Glutamatergic neuron (in vitro differentiated cells): ENCODE measurements at regions not wholly inside any gene's neighbourhood (a gene's known extent, or its start where the extent isn't known, plus 50 kb on each side); places are given as distances from the start of the nearest gene placed in this dataset.

Source experiments
- DNase-seq: peaks from one replicate; pipeline ENCODE4 v3.0.0; 2022
- H3K27ac Mint-ChIP-seq: one replicate; pipeline ENCODE4 v1.8.0; 2020; ENCODE audit warnings: mild to moderate bottlenecking, mixed read lengths, inconsistent platforms; ENCODE audit not compliant: unreplicated experiment
- H3K27me3 Mint-ChIP-seq: one replicate; pipeline ENCODE4 v1.8.0; 2020; ENCODE audit warnings: mild to moderate bottlenecking, moderate library complexity, mixed read lengths, inconsistent platforms; ENCODE audit not compliant: unreplicated experiment
- H3K36me3 Mint-ChIP-seq: one replicate; pipeline ENCODE4 v1.8.0; 2020; ENCODE audit warnings: mild to moderate bottlenecking, mixed read lengths, inconsistent platforms; ENCODE audit not compliant: unreplicated experiment
- H3K4me1 Mint-ChIP-seq: one replicate; pipeline ENCODE4 v1.8.0; 2020; ENCODE audit warnings: mild to moderate bottlenecking, low read depth, mixed read lengths, inconsistent platforms; ENCODE audit not compliant: unreplicated experiment
- H3K4me3 Mint-ChIP-seq: one replicate; pipeline ENCODE4 v1.8.0; 2020; ENCODE audit warnings: mild to moderate bottlenecking, mixed read lengths, inconsistent platforms; ENCODE audit not compliant: unreplicated experiment
- H3K9me3 Mint-ChIP-seq: one replicate; pipeline ENCODE4 v1.8.0; 2020; ENCODE audit warnings: mild to moderate bottlenecking, moderate library complexity, mixed read lengths, inconsistent platforms; ENCODE audit not compliant: unreplicated experiment
- TF ChIP-seq, protein P1 (sequence below): fragments of 200-600 bp; sonication (generic); IDR thresholded peaks from one replicate; pipeline ENCODE4 v1.5.0; 2021; ENCODE audit not compliant: partially characterized antibody, unreplicated experiment

DNA sequence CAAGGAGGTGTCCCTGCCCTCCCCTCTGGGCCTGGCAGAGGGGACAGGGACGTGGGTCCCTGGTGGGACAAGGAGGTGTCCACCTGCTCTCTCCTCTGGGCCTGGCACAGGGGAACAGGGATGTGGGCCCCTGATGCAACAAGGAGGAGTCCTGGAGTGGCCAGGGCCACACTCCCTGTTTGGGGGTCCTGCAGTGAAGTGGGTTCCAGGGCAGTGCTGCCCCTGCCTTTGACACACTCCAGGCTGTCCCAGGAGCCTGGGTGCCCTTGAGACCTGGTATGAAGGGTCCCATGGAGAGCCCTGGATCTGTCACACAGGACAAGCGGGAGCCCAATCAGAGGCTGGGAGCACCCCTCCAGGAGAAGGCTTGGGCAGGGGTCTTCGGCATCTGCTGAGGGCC, 75.8 kb upstream of the GPC1 start:
- Mint-ChIP-seq H3K4me1 (peaks cover 2% of the 10 kb centered on the region), H3K27me3 (peaks cover 10% of the 10 kb centered on the region), H3K27ac (no peak overlapping the region), H3K4me3 (no peak overlapping the region), H3K36me3 (peaks cover 22% of the 10 kb centered on the region), H3K9me3 (peaks cover 16% of the 10 kb centered on the region)
- TF ChIP-seq, protein P1, sequence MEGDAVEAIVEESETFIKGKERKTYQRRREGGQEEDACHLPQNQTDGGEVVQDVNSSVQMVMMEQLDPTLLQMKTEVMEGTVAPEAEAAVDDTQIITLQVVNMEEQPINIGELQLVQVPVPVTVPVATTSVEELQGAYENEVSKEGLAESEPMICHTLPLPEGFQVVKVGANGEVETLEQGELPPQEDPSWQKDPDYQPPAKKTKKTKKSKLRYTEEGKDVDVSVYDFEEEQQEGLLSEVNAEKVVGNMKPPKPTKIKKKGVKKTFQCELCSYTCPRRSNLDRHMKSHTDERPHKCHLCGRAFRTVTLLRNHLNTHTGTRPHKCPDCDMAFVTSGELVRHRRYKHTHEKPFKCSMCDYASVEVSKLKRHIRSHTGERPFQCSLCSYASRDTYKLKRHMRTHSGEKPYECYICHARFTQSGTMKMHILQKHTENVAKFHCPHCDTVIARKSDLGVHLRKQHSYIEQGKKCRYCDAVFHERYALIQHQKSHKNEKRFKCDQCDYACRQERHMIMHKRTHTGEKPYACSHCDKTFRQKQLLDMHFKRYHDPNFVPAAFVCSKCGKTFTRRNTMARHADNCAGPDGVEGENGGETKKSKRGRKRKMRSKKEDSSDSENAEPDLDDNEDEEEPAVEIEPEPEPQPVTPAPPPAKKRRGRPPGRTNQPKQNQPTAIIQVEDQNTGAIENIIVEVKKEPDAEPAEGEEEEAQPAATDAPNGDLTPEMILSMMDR, result no peak
- DNase-seq, result no peak

DNA sequence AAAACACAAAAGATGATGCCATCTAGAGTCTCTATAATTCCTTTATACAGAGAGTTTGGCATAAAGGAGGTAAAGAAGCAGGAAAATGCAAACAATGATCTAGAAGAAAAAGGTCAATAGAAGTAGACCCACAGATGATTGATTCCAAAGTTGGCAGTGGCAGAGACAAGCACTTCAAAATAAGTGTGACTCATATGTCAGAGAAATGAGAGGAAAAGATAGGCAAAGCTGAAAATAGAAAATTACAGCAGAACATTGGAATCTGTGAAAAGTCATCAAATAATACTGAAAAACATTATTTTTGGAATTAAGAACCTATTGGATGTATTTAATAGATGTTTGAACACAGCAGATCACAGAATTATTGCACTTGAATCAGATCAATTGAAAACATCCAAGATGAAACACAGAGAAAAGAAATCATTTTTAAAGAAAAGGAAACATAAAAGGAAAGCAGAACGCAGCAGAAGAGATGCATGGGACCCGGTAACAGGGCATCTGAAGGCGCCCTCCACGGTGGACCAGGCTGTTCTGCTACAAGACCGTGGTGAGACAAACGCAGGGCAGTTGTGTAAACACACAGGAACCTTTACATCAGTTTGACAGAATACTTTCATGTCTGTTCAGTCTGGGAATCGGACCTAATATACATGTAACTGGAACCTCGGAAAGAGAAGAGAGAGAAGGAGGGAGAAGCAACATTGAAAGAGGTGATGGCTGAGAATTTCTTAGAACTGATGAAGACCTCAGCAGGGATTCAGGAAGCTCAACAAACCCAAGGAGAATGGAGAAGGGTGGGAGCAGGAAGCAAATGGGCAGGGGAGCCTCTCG, 74.6 kb upstream of the GPC1 start:
- peaks cover 2% of the 10 kb centered on the region for H3K4me1 Mint-ChIP-seq
- H3K27ac Mint-ChIP-seq, result no peak overlapping the region
- peaks cover 22% of the 10 kb centered on the region for H3K36me3 Mint-ChIP-seq
- H3K4me3 Mint-ChIP-seq, result no peak overlapping the region
- H3K9me3 Mint-ChIP-seq, result peaks cover 16% of the 10 kb centered on the region
- no peak for DNase-seq
- TF ChIP-seq, protein P1, result no peak
- H3K27me3 Mint-ChIP-seq, result peaks cover 10% of the 10 kb centered on the region

DNA sequence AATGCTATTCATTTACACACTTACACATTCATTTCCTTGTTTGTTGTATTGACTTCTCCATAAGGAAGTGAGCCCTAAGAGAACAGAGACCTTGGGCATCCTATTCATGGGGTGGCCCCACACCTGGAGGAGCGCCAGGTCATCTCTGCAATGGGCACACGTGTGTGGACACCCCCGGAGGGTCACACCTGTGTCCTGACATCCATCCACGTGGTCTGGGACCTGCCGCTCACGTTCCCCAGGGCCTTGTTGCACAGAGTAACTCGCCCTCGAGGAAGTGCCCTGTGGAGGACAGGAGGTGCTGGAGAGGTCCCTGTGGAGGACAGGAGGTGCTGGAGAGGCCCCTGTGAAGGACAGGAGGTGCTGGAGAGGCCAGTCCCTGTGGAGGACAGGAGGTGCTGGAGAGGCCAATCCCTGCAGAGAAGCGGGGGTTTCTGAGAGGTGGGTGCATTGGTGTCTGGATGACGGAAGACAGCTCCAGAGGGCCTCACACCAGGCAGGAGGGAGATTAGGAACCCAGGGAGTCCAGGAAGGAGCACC, 73.2 kb upstream of the GPC1 start:
- TF ChIP-seq, protein P1, result no peak
- peak; percentile 7 for DNase-seq
- peaks cover 2% of the 10 kb centered on the region for H3K4me1 Mint-ChIP-seq
- peaks cover 22% of the 10 kb centered on the region for H3K36me3 Mint-ChIP-seq
- peaks cover 16% of the 10 kb centered on the region for H3K9me3 Mint-ChIP-seq
- no peak overlapping the region for H3K27ac Mint-ChIP-seq
- H3K27me3 Mint-ChIP-seq, result peaks cover 8% of the 10 kb centered on the region
- H3K4me3 Mint-ChIP-seq, result no peak overlapping the region

DNA sequence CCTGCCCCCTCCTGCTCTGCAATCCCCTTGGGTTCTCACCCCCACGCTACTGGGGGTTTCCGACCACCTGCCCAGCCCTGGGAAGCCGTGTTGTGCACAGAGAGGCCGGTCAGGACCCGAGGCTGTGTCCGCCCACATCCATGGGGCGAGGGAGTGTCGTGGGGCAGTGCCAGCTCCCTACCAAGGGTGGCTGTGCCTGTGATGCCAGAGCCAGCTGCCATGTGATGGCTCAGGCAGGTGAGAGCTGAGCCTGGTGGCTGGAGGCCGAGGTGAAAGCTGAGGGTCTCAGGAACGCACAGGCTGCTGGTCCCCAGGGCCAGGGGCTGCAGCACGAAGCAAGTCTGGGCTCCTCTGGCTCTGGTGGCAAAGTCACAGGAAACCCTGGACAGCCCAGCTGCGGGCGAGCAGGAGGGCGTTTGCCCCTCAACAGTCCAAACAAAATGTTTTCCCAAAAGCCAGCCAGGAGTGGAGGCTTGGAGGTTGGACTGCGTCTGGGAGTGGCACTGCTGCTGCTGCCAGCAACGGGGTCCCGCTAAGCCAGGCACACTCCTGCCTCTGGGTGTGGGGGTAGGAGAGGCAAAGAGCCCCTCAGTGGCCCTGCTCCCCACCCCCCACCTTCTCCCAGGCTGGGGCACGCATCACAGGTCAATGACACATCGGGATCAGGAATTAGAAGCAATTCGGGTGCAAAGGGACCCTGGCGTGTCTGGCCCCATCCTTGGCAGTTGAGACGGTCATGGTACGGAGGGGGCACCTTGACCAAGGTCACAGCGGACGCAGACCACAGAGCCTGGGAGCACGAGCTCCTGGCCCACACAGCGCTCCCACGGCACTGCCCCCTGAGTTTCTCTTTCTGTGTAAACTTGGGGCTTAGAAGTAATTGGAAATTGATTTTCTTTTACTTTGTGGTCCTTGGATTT, 72.4 kb upstream of the GPC1 start:
- Mint-ChIP-seq H3K27me3 (peaks cover 8% of the 10 kb centered on the region), H3K4me3 (no peak overlapping the region), H3K27ac (no peak overlapping the region), H3K4me1 (peaks cover 2% of the 10 kb centered on the region), H3K9me3 (peaks cover 13% of the 10 kb centered on the region), H3K36me3 (peaks cover 22% of the 10 kb centered on the region)
- no peak for DNase-seq
- TF ChIP-seq, protein P1, result no peak
